ENCODE measurements at regions not wholly inside any gene's neighbourhood (a gene's known extent, or its start where the extent isn't known, plus 50 kb on each side); places are given as distances from the start of the nearest gene placed in this dataset.

DNA sequence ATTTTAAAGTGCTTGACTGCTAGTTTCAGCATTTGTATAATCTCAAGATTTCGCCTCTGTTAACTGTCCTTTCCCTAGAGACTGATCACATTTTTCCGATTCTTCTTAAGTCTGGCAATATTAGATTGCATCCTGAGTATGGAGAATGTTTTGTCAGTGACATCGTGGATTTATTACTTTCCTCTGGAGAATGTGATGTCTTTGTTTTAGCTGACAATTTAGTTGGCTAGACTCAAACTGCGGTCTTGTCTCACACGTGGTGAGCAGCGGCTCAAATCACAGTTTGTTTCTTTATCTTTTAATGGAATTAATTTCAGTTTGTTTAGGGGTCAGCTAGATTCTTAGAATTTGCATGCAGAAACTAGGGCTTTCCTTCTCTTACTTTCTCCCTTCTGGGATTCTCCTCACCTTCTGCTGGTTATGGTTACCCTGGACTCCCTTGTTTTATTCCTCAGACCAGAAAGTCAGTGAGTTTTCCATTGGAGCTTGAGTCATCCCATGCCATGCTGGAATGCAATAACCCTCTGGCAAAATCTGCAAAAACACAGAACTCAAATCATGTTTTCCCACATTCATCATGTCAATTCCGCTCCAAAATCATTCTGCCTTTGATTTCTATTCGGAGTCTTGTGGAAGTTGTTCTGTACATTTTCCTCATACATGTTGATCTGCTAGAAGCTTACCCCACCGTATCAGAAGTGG lies 327.2 kb upstream of the TRIB2 start:
- Histone ChIP-seq H3K4me1 (no peaks in the 10 kb centered on the region), H3K4me3 (no peak overlapping the region), H3K36me3 (no peaks in the 10 kb centered on the region), H3K27me3 (no peaks in the 10 kb centered on the region), H3K9me3 (no peaks in the 10 kb centered on the region), H3K27ac (no peak overlapping the region)
- intact Hi-C loops (cut with DNase I), result no loop called here
- TF ChIP-seq, protein P1, sequence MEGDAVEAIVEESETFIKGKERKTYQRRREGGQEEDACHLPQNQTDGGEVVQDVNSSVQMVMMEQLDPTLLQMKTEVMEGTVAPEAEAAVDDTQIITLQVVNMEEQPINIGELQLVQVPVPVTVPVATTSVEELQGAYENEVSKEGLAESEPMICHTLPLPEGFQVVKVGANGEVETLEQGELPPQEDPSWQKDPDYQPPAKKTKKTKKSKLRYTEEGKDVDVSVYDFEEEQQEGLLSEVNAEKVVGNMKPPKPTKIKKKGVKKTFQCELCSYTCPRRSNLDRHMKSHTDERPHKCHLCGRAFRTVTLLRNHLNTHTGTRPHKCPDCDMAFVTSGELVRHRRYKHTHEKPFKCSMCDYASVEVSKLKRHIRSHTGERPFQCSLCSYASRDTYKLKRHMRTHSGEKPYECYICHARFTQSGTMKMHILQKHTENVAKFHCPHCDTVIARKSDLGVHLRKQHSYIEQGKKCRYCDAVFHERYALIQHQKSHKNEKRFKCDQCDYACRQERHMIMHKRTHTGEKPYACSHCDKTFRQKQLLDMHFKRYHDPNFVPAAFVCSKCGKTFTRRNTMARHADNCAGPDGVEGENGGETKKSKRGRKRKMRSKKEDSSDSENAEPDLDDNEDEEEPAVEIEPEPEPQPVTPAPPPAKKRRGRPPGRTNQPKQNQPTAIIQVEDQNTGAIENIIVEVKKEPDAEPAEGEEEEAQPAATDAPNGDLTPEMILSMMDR (IDR thresholded peaks at IDR 0.05), result no peak
- ATAC-seq (no peak), DNase-seq (no peak)

DNA sequence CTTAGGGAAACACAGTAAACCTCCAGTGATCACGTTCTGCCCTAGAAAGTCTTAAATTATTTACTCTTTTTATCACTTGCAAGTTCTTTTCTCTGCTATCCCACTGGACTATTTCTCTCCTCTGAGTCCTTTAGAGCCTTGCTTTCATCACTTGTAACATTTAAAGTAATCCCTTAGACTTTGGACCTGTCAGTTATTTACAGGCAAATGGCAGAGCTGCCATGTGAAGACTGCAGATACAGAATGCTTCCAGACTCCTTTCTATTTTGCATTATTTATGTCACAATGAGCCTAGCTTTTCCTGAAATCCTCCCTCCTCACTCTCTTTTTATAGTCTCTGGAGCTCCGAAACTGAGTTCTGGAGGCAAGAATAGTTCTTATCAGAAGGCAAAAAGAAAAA lies 325.6 kb upstream of the TRIB2 start:
- DNase-seq, result no peak
- TF ChIP-seq, protein P1 (IDR thresholded peaks at IDR 0.05), result no peak
- Histone ChIP-seq H3K9me3 (no peaks in the 10 kb centered on the region), H3K36me3 (no peaks in the 10 kb centered on the region), H3K27ac (no peak overlapping the region), H3K4me3 (no peak overlapping the region), H3K4me1 (no peaks in the 10 kb centered on the region), H3K27me3 (no peaks in the 10 kb centered on the region)
- intact Hi-C loops (cut with DNase I), result no loop called here
- no peak for ATAC-seq

DNA sequence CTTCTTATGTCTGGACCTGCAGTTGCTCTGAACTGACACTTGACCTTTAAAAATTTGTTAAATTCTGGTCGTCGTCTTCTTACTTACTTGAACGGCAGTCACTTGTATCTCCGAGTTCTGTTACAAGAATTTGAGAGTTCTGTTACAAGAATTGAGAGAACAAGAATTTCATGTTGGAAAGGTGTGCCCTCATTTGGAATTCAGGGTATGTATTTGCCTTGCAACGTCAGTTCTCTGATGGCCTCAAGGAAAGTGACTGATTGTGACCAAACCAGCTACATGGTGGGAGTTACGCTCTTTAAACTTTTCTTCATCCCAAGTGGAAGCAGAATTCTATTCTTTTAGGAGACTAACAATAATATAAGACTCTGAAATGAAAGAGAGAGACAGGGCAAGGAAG lies 320.0 kb upstream of the TRIB2 start:
- TF ChIP-seq, protein P1 (IDR thresholded peaks at IDR 0.05), result no peak

DNA sequence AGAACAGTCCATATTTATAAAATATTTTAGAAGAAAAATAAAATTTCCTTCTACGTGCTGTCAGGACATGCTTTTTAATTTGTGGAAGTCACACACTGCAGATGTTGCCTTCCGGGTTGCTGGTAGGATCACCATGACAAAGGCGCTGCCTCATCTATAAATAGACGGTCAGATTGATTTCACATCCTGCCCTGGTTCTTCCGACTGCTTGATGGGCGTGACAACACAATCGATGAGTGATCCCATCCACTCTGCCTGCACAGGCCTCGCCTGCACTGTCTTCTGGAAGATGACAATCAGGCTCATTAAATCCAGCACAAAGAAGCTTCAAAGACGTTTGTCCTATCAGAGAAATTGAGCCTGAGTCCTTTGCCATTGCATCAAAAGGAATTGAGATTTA lies 318.9 kb upstream of the TRIB2 start:
- H3K27me3 ChIP-seq, result no peaks in the 10 kb centered on the region
- no peak for ATAC-seq
- H3K27ac ChIP-seq, result no peak overlapping the region
- intact Hi-C loops (cut with DNase I), result no loop called here
- no peaks in the 10 kb centered on the region for H3K36me3 ChIP-seq
- peak in 1 of 4 donors; percentile 21 for DNase-seq
- no peak overlapping the region for H3K4me3 ChIP-seq
- TF ChIP-seq, protein P1 (IDR thresholded peaks at IDR 0.05), result no peak
- no peaks in the 10 kb centered on the region for H3K9me3 ChIP-seq
- H3K4me1 ChIP-seq, result no peaks in the 10 kb centered on the region

More for the DNA sequence above, 320.0 kb upstream of the TRIB2 start:
- intact Hi-C loops (cut with DNase I), result no loop called here
- Histone ChIP-seq H3K27ac (no peak overlapping the region), H3K36me3 (no peaks in the 10 kb centered on the region), H3K27me3 (no peaks in the 10 kb centered on the region), H3K4me3 (no peak overlapping the region), H3K9me3 (no peaks in the 10 kb centered on the region), H3K4me1 (no peaks in the 10 kb centered on the region)
- peak; percentile 79 for ATAC-seq
- DNase-seq, result peak in 1 of 4 donors; percentile 13

DNA sequence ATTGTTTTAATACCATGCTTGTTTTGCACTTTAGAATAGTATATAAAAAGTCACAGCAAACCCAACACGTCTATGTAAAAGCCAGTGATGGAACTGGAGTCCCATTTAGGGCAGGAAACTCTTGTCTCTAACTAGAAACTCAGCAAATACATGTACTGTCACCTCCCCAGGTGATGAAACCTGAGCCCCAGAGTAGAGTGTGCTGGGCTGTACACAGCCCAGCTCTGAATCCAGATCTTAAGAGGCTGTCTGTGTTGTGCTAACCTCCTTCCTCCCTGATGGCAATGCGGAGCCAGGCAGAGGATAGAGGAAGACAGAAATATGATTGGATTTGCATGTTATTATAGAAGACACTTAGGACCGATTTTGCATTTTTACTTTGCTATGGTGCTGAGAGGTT lies 317.5 kb upstream of the TRIB2 start:
- Histone ChIP-seq H3K9me3 (no peaks in the 10 kb centered on the region), H3K27me3 (no peaks in the 10 kb centered on the region), H3K4me1 (no peaks in the 10 kb centered on the region), H3K36me3 (no peaks in the 10 kb centered on the region), H3K4me3 (no peak overlapping the region), H3K27ac (no peak overlapping the region)
- peak; percentile 48 for ATAC-seq
- no peak for DNase-seq
- TF ChIP-seq, protein P1 (IDR thresholded peaks at IDR 0.05), result no peak
- intact Hi-C loops (cut with DNase I), result no loop called here

Measured in left lung (tissue), 4 donors.